NB4 (cell line): ENCODE measurements at regions not wholly inside any gene's neighbourhood (a gene's known extent, or its start where the extent isn't known, plus 50 kb on each side); places are given as distances from the start of the nearest gene placed in this dataset.

ENCODE experiments used
- DNase-seq: peaks from one replicate; pipeline ENCODE4 v3.0.0; 2010; ENCODE audit warnings: low read depth
- H3K4me3 ChIP-seq: one replicate; pipeline ENCODE4 v1.5.1; 2011; ENCODE audit warnings: mild to moderate bottlenecking, low read depth, low read length, moderate library complexity
- CTCF ChIP-seq: IDR thresholded peaks from one replicate; pipeline ENCODE4 v1.5.1; 2012; ENCODE audit warnings: low read depth, low read length
- MAX ChIP-seq: IDR thresholded peaks from 2 replicates; pipeline ENCODE4 v1.6.1; 2011; ENCODE audit warnings: low read depth, low read length
- MYC ChIP-seq: IDR thresholded peaks from 2 replicates; pipeline ENCODE4 v1.6.1; 2011; ENCODE audit warnings: low read depth, low read length
- POLR2A ChIP-seq: IDR thresholded peaks from 2 replicates; pipeline ENCODE4 v1.6.1; 2011; ENCODE audit warnings: mild to moderate bottlenecking; ENCODE audit not compliant: insufficient read length; ENCODE audit errors: extremely low read depth

GRCh38 chr10:89887406-89887805 lies 186.0 kb downstream of the KIF20B start:
- TF ChIP-seq MAX (no peak), CTCF (no peak), POLR2A (no peak), MYC (no peak)
- no peak overlapping the region for H3K4me3 ChIP-seq
- DNase-seq: no peak

- no peak for DNase-seq
- H3K4me3 ChIP-seq: no peak overlapping the region
- TF ChIP-seq POLR2A (no peak), MYC (no peak), MAX (no peak), CTCF (no peak)
These were observed 186.4 kb downstream of the KIF20B start for GRCh38 chr10:89887830-89888229.

GRCh38 chr10:89888321-89889070 lies 187.1 kb downstream of the KIF20B start:
- TF ChIP-seq CTCF (no peak), MYC (no peak), MAX (no peak), POLR2A (no peak)
- no peak for DNase-seq
- no peak overlapping the region for H3K4me3 ChIP-seq

GRCh38 chr10:89889606-89890005 lies 188.2 kb downstream of the KIF20B start:
- H3K4me3 ChIP-seq: no peak overlapping the region
- no peak for DNase-seq
- TF ChIP-seq CTCF: no peak
- TF ChIP-seq MAX: no peak
- no peak for TF ChIP-seq MYC
- TF ChIP-seq POLR2A: no peak

GRCh38 chr10:89891006-89891535 lies 189.7 kb downstream of the KIF20B start:
- DNase-seq: no peak
- no peak overlapping the region for H3K4me3 ChIP-seq
- TF ChIP-seq CTCF (no peak), MYC (no peak), POLR2A (no peak), MAX (no peak)
